Memory B cell (primary cell): ENCODE measurements at regions not wholly inside any gene's neighbourhood (a gene's known extent, or its start where the extent isn't known, plus 50 kb on each side); places are given as distances from the start of the nearest gene placed in this dataset.

Experiments used
- ATAC-seq: fragments of 150-1000 bp; cut with Tn5 transposase; 2 replicates; pipeline ENCODE4 v1.10.0; 2021; ENCODE audit warnings: low read depth, mild to moderate bottlenecking, moderate library complexity
- DNase-seq, 2 donors: peaks; one replicate each; pipeline ENCODE4 v3.0.0; 2022; ENCODE audit warnings: low spot score in 2 of 2
- H3K27ac Mint-ChIP-seq: one replicate; pipeline ENCODE4 v1.8.0; 2022; ENCODE audit warnings: mild to moderate bottlenecking, moderate library complexity, mixed read lengths
- H3K27me3 Mint-ChIP-seq: one replicate; pipeline ENCODE4 v1.8.0; 2022; ENCODE audit warnings: mixed read lengths
- H3K36me3 Mint-ChIP-seq: one replicate; pipeline ENCODE4 v1.8.0; 2022; ENCODE audit warnings: mild to moderate bottlenecking, mixed read lengths
- H3K4me1 Mint-ChIP-seq: one replicate; pipeline ENCODE4 v1.8.0; 2022; ENCODE audit warnings: mixed read lengths
- H3K4me3 Mint-ChIP-seq: one replicate; pipeline ENCODE4 v1.8.0; 2022; ENCODE audit warnings: mild to moderate bottlenecking, moderate library complexity, mixed read lengths
- H3K9me3 Mint-ChIP-seq: one replicate; pipeline ENCODE4 v1.8.0; 2022; ENCODE audit warnings: mixed read lengths

DNA sequence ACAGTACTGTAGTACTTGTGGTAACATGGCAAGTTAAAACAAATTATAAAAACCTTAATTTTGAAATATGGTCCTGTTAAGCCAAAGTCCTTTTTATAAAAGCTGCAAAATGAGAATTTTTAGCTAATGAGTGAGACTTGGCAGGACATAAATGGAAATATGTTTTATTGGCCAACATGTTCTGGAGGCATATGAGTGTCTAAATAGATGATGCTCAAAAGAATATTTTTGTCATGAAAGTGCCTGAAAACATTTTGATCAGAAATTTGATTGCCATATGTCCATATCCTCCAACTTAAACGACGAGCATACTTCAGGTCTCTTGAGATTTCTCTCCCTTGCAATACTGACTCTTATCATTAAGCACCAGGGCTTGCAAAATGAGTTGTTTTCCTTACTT, 972.6 kb downstream of the TMTC2 start:
- no peaks in the 10 kb centered on the region for H3K9me3 Mint-ChIP-seq
- ATAC-seq: no peak
- no peak overlapping the region for H3K27ac Mint-ChIP-seq
- no peak for DNase-seq
- no peaks in the 10 kb centered on the region for H3K27me3 Mint-ChIP-seq
- H3K4me1 Mint-ChIP-seq: no peaks in the 10 kb centered on the region
- H3K4me3 Mint-ChIP-seq: no peak overlapping the region
- H3K36me3 Mint-ChIP-seq: no peaks in the 10 kb centered on the region

DNA sequence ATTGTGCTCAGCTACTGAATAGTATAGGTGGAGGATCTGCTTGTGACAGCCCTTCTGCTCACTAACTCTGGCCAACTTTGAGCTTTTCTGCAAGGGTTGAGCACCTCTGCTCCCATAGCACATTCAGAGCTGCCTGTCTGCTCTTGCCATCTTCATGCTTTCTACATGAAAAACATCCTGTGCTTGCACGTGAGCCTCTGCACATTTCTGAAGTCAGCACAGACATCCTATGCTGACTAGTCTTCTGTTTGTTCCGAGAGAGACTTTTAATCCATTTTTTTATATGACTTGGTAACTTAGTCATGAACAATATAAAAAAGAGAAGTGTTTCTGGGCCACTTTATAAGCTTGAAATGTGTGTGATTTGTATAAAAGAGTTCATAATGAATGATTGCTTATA, 969.3 kb downstream of the TMTC2 start:
- Mint-ChIP-seq H3K9me3 (peaks cover 5% of the 10 kb centered on the region), H3K27ac (no peak overlapping the region), H3K36me3 (no peaks in the 10 kb centered on the region), H3K4me1 (no peaks in the 10 kb centered on the region), H3K4me3 (no peak overlapping the region), H3K27me3 (no peaks in the 10 kb centered on the region)
- DNase-seq (no peak), ATAC-seq (no peak)

DNA sequence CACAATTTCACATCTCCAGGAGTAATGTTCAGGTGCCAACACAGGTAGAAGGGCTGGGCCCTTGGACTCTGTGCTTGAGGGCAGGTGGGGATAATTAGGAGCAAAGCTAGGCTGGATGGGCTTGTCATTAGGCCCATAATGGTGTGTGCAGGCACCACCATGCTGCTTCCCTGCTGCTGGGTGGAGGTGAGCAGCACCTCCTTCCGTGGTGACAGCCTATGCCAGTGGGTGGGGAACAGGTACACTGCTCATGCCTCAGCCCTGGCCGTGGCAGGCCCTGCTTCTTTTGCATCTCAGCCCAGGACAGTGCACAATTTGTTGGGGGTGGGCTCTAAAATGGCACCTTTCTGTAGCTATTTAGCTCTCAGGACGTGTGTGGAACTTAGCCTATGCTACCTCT, 955.5 kb downstream of the TMTC2 start:
- Mint-ChIP-seq H3K27ac (no peak overlapping the region), H3K9me3 (peaks cover 3% of the 10 kb centered on the region), H3K36me3 (no peaks in the 10 kb centered on the region), H3K27me3 (no peaks in the 10 kb centered on the region), H3K4me3 (no peak overlapping the region), H3K4me1 (no peaks in the 10 kb centered on the region)
- ATAC-seq (no peak), DNase-seq (no peak)

DNA sequence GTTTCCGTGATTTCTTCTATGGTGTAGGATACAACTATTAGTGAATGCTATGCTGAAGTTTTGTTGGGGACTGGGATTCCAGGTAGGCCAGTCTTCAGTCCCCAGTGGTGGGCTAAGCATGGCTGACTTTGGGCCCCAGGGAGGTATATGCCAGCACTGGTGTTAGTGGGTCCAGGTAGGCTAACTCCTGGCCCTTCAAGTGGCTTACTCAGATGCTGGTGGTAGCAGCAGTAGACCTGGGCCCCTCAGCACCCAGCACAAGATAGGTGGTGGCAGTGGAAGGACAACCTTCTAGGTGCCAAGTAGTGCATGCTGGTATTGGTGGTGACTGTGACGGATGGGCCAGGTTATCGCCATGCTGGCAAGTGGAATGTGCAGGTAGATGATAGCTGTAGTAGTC, 955.1 kb downstream of the TMTC2 start:
- Mint-ChIP-seq H3K9me3 (peaks cover 3% of the 10 kb centered on the region), H3K36me3 (no peaks in the 10 kb centered on the region), H3K27ac (no peak overlapping the region), H3K4me1 (no peaks in the 10 kb centered on the region), H3K4me3 (no peak overlapping the region), H3K27me3 (no peaks in the 10 kb centered on the region)
- ATAC-seq (no peak), DNase-seq (no peak)

DNA sequence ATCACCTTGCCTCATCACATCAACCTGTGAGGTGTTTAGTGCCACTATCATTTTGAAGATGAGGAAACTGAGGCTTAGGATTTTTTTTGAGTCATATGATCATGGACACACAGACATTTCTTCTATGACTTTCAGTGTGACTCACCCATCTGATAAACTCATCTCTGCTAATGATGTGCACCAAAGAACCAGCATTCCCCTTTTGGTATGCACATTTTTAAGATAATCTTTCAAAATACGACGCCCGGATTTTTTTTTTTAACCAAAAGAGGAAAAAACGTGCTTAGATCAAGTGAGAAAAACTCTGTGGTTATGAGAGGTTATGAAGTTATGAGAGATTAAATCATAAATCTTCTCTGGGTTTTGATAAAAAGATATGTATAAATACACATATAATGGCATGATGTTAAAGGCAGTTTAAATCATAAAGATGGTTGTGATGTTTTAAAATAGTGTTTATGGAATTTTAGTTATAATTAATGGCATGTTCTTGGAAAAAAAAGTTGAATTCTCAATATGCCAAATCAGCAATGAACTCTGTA, 948.1 kb downstream of the TMTC2 start:
- DNase-seq (no peak), ATAC-seq (no peak)
- no peaks in the 10 kb centered on the region for H3K27me3 Mint-ChIP-seq
- no peak overlapping the region for H3K4me3 Mint-ChIP-seq
- no peak overlapping the region for H3K27ac Mint-ChIP-seq
- peaks cover 3% of the 10 kb centered on the region for H3K9me3 Mint-ChIP-seq
- no peaks in the 10 kb centered on the region for H3K4me1 Mint-ChIP-seq
- no peaks in the 10 kb centered on the region for H3K36me3 Mint-ChIP-seq

DNA sequence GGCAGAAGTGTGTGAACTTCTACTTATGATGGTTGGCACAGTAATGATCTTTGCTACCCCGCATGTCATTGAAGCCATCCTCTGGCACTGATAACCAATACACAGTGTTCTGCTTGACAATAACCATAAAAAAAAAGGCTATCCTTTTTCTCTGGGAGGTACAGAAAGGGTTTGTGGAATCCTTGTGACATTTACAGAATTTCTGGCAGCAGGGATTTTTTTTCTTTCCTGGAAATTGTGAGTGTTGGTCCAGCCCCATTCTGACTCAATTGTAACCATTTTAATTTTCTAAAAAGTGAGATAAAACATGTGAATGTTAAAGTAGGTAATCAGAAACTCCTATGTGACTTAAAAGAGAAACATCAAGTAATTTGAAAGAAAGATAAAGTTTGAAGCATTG, 943.8 kb downstream of the TMTC2 start:
- Mint-ChIP-seq H3K9me3 (peaks cover 7% of the 10 kb centered on the region), H3K4me1 (no peaks in the 10 kb centered on the region), H3K27ac (no peak overlapping the region), H3K4me3 (no peak overlapping the region), H3K27me3 (no peaks in the 10 kb centered on the region), H3K36me3 (no peaks in the 10 kb centered on the region)
- ATAC-seq: no peak
- no peak for DNase-seq

DNA sequence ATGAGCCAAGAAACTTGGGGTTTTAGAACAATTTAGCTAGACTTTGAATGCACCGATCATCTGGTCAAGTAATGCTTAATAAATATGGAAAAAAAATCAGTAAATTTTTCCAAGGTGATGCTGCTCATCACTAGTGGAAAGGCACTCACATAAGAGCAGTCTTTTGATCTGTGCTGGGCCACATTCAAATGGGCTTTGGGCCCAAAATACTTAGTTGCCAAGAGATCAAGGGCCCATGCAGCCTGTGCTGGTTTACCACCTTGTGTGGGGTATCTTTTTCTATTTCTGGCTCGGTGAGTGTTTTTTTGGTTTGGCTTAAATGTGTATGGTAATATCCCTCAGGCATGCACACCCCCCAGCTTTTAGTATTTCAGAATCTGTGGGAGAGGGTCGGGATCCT, 943.2 kb downstream of the TMTC2 start:
- no peaks in the 10 kb centered on the region for H3K27me3 Mint-ChIP-seq
- H3K27ac Mint-ChIP-seq: no peak overlapping the region
- DNase-seq (no peak), ATAC-seq (no peak)
- no peaks in the 10 kb centered on the region for H3K4me1 Mint-ChIP-seq
- peaks cover 7% of the 10 kb centered on the region for H3K9me3 Mint-ChIP-seq
- no peaks in the 10 kb centered on the region for H3K36me3 Mint-ChIP-seq
- no peak overlapping the region for H3K4me3 Mint-ChIP-seq

DNA sequence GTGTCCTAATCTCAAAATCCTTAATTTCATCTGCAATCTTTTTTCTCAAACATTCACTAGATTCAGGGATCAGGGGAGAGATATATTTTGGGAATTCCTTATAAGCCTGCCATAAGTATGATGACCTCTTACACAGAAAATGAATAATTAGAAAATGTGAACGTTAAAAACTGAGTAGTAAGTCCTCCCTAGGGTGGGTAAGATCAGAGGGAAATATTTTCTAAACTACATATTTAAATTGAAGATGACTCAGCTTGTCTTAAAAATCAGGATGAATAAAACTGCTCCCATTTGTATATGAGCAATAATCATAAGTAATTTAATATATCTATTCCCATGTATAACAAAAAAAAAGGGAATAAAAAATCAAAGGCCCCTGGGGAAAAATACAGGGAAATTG, 935.5 kb downstream of the TMTC2 start:
- no peaks in the 10 kb centered on the region for H3K27me3 Mint-ChIP-seq
- no peaks in the 10 kb centered on the region for H3K9me3 Mint-ChIP-seq
- H3K36me3 Mint-ChIP-seq: no peaks in the 10 kb centered on the region
- no peak overlapping the region for H3K4me3 Mint-ChIP-seq
- H3K4me1 Mint-ChIP-seq: no peaks in the 10 kb centered on the region
- H3K27ac Mint-ChIP-seq: no peak overlapping the region
- no peak for DNase-seq
- no peak for ATAC-seq

DNA sequence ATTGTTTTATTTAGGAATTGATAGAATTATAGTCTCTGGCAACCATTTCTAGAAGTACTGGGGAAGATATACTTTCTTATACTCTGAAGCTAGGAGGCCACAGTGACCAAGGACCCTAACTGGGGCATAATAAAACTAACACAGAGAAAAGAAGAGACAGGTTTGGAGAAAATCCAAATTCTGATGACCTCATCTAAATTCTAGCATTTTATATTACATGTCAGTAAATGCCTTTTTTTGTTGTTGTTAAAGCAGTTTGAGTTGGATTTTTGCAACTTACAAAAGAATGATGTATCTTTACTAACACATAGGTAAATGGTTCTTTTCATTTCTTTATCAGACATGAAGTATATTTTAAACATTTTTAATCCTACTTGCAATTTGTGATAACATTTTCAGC, 933.3 kb downstream of the TMTC2 start:
- Mint-ChIP-seq H3K9me3 (peaks cover 3% of the 10 kb centered on the region), H3K27ac (no peak overlapping the region), H3K27me3 (no peaks in the 10 kb centered on the region), H3K4me3 (no peak overlapping the region), H3K36me3 (no peaks in the 10 kb centered on the region), H3K4me1 (no peaks in the 10 kb centered on the region)
- ATAC-seq (no peak), DNase-seq (no peak)

DNA sequence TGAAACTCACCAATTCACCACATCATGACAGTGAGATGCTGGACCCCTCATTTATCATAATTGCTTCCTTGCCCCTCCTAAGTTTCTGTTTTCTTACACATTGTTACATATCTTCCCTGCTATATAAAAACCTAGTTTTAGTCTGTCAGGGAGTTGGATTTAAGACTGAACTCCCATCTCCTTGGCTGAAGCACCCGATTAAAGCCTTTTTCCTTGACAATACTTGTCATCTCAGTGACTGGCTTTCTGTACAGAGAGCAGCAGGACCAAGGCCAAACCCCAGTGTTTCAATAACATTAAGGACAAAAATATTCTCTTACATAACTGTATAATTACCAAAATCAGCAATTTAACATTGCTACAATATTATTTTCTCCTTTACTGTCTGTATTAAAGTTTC, 928.4 kb downstream of the TMTC2 start:
- H3K27me3 Mint-ChIP-seq: no peaks in the 10 kb centered on the region
- no peak for ATAC-seq
- DNase-seq: no peak
- H3K4me1 Mint-ChIP-seq: no peaks in the 10 kb centered on the region
- H3K36me3 Mint-ChIP-seq: no peaks in the 10 kb centered on the region
- peaks cover 3% of the 10 kb centered on the region for H3K9me3 Mint-ChIP-seq
- no peak overlapping the region for H3K4me3 Mint-ChIP-seq
- H3K27ac Mint-ChIP-seq: no peak overlapping the region

DNA sequence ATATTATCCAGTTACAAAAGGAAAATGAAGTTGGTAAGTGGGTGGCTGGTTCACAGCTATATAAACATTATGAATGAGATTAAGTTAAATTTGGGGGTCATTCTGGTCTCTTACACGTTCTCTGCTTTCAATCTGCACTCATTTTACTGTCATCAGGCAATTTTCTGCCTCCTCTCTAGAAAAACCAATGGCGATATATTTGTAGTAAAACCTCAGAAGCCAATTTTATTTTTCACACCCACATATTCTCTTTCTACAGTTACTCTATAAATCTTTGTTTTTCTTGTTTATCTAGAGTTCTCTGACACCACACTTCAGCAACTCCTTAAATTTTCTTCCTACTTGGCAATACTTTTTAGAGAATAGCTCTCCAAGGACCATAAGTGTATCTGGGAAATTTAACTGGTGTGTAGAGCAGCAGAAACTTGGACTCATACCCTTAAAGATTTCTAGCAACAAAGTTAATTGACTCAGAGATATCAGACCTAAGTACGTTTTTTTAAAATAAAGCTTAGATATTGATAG, 926.9 kb downstream of the TMTC2 start:
- peaks cover 5% of the 10 kb centered on the region for H3K9me3 Mint-ChIP-seq
- H3K27me3 Mint-ChIP-seq: no peaks in the 10 kb centered on the region
- DNase-seq (no peak), ATAC-seq (no peak)
- H3K27ac Mint-ChIP-seq: no peak overlapping the region
- H3K4me1 Mint-ChIP-seq: no peaks in the 10 kb centered on the region
- no peaks in the 10 kb centered on the region for H3K36me3 Mint-ChIP-seq
- H3K4me3 Mint-ChIP-seq: no peak overlapping the region

DNA sequence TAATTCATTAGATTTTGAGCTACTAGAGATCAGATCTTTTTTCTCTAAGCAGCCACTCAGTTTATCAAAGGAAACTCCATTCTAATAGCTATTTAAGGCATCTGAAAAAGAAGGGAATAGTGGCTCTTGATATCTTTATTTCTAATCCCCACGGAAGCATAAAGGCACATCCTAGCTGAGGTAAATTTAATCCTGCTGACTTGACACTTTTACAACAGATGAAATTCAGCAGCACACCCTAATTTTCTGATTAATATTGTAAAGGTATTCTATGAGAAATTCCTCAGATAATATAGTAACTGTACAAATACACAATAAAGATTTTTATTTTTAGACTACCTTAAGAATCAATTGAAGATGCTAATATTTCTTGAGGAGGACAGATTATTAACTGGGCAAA, 916.4 kb downstream of the TMTC2 start:
- Mint-ChIP-seq H3K4me1 (no peaks in the 10 kb centered on the region), H3K27me3 (no peaks in the 10 kb centered on the region), H3K4me3 (no peak overlapping the region), H3K36me3 (peaks cover 2% of the 10 kb centered on the region), H3K27ac (no peak overlapping the region), H3K9me3 (peaks cover 9% of the 10 kb centered on the region)
- no peak for DNase-seq
- no peak for ATAC-seq

DNA sequence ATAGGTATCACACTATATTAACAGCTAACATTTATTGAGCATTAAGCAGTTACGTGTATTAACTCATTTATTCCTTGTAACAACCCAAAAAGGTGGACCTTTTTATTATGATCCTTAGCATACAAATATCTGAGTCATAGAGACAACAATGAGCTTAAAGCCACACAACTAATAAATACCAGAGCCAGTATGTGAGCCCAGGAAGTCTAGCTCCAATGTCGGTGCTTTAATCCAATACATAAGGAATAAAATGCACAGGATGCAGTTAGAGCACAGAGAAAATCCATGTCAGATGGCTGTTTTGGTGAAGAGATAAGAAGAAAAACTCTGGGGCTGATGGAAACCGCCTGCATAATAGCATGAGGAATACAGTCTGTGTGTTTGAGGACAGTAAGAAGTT, 888.6 kb downstream of the TMTC2 start:
- Mint-ChIP-seq H3K4me1 (no peaks in the 10 kb centered on the region), H3K27me3 (no peaks in the 10 kb centered on the region), H3K27ac (no peak overlapping the region), H3K9me3 (peaks cover 1% of the 10 kb centered on the region), H3K36me3 (no peaks in the 10 kb centered on the region), H3K4me3 (no peak overlapping the region)
- DNase-seq (no peak), ATAC-seq (no peak)

DNA sequence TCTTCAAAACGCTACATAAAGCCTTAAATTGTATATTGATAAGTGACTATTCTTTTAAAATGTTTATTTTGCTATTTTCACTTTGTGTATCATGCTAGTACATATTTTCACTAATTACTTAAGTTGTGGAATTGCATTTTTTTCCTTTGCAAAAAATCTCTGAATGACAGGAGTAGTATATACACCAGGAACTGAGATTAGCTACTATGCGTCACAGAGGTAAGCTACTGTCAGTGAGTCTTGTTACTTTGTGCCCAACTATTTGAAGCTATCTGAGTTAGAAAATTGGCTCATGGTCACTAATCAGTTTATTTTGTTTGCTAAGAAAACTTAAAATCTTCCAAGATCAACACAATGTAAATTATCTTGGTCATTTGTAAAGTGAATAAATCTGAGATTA, 887.4 kb downstream of the TMTC2 start:
- Mint-ChIP-seq H3K27me3 (no peaks in the 10 kb centered on the region), H3K4me1 (no peaks in the 10 kb centered on the region), H3K27ac (no peak overlapping the region), H3K36me3 (no peaks in the 10 kb centered on the region), H3K4me3 (no peak overlapping the region), H3K9me3 (no peaks in the 10 kb centered on the region)
- no peak for DNase-seq
- no peak for ATAC-seq

DNA sequence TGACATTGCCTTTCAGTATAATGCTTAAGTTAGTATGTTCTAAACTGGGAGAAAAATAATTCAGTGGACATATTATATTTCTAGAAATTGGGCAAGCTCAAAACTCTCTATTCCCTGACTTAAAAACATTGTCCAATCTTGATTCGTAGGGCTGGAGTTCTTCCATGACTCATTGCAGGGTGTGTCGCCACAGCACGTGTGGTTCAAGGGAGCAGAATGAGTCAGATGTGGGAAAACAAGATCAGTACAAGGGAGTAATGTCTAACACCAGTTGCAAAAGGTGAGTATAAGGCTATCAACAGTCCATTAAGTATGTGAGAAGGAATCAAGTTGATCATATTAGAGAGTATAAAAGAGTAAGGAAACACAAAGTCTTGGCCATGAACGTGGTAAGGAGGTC, 887.0 kb downstream of the TMTC2 start:
- Mint-ChIP-seq H3K4me1 (no peaks in the 10 kb centered on the region), H3K4me3 (no peak overlapping the region), H3K9me3 (peaks cover 1% of the 10 kb centered on the region), H3K27me3 (no peaks in the 10 kb centered on the region), H3K27ac (no peak overlapping the region), H3K36me3 (no peaks in the 10 kb centered on the region)
- ATAC-seq (no peak), DNase-seq (no peak)
